Activated naive CD8-positive, alpha-beta T cell treated with anti-CD3 and anti-CD28 coated beads for 36 hours (primary cell): ENCODE measurements at regions not wholly inside any gene's neighbourhood (a gene's known extent, or its start where the extent isn't known, plus 50 kb on each side); places are given as distances from the start of the nearest gene placed in this dataset.

Source experiments
- DNase-seq: peaks from one replicate; pipeline ENCODE4 v3.0.0; 2021
- H3K27ac Mint-ChIP-seq: one replicate; pipeline ENCODE4 v1.8.0; 2022; ENCODE audit warnings: mild to moderate bottlenecking, moderate library complexity, mixed read lengths
- H3K27me3 Mint-ChIP-seq: one replicate; pipeline ENCODE4 v1.8.0; 2022; ENCODE audit warnings: mild to moderate bottlenecking, mixed read lengths
- H3K36me3 Mint-ChIP-seq: one replicate; pipeline ENCODE4 v1.8.0; 2021; ENCODE audit warnings: mild to moderate bottlenecking, mixed read lengths
- H3K4me1 Mint-ChIP-seq: one replicate; pipeline ENCODE4 v1.8.0; 2021; ENCODE audit warnings: mixed read lengths
- H3K4me3 Mint-ChIP-seq: one replicate; pipeline ENCODE4 v1.8.0; 2022; ENCODE audit warnings: mild to moderate bottlenecking, moderate library complexity, mixed read lengths
- H3K9me3 Mint-ChIP-seq: one replicate; pipeline ENCODE4 v1.8.0; 2022; ENCODE audit warnings: mixed read lengths

GRCh38 chr2:104025295-104025694, 828.6 kb upstream of the POU3F3 start:
- H3K27ac Mint-ChIP-seq = no peak overlapping the region
- no peaks in the 10 kb centered on the region for H3K36me3 Mint-ChIP-seq
- H3K4me1 Mint-ChIP-seq = no peaks in the 10 kb centered on the region
- H3K4me3 Mint-ChIP-seq = no peak overlapping the region
- no peak for DNase-seq
- H3K27me3 Mint-ChIP-seq = peaks cover 4% of the 10 kb centered on the region
- H3K9me3 Mint-ChIP-seq = no peaks in the 10 kb centered on the region

- Mint-ChIP-seq H3K4me1 (no peaks in the 10 kb centered on the region), H3K9me3 (no peaks in the 10 kb centered on the region), H3K27ac (no peak overlapping the region), H3K4me3 (no peak overlapping the region), H3K36me3 (no peaks in the 10 kb centered on the region), H3K27me3 (peaks cover 4% of the 10 kb centered on the region)
- DNase-seq = no peak
Measured at GRCh38 chr2:104026725-104027124, 827.2 kb upstream of the POU3F3 start.

GRCh38 chr2:104027321-104027720, 826.6 kb upstream of the POU3F3 start:
- no peak overlapping the region for H3K27ac Mint-ChIP-seq
- DNase-seq = no peak
- H3K36me3 Mint-ChIP-seq = no peaks in the 10 kb centered on the region
- no peaks in the 10 kb centered on the region for H3K4me1 Mint-ChIP-seq
- peaks cover 4% of the 10 kb centered on the region for H3K27me3 Mint-ChIP-seq
- H3K4me3 Mint-ChIP-seq = no peak overlapping the region
- no peaks in the 10 kb centered on the region for H3K9me3 Mint-ChIP-seq

GRCh38 chr2:104028061-104028460, 825.9 kb upstream of the POU3F3 start:
- Mint-ChIP-seq H3K9me3 (no peaks in the 10 kb centered on the region), H3K27me3 (peaks cover 4% of the 10 kb centered on the region), H3K4me3 (no peak overlapping the region), H3K27ac (no peak overlapping the region), H3K36me3 (no peaks in the 10 kb centered on the region), H3K4me1 (no peaks in the 10 kb centered on the region)
- DNase-seq = no peak

- Mint-ChIP-seq H3K36me3 (no peaks in the 10 kb centered on the region), H3K4me3 (no peak overlapping the region), H3K27ac (no peak overlapping the region), H3K27me3 (peaks cover 4% of the 10 kb centered on the region), H3K9me3 (peaks cover 1% of the 10 kb centered on the region), H3K4me1 (no peaks in the 10 kb centered on the region)
- no peak for DNase-seq
Measured at GRCh38 chr2:104033399-104033798, 820.5 kb upstream of the POU3F3 start.

- Mint-ChIP-seq H3K27ac (no peak overlapping the region), H3K36me3 (no peaks in the 10 kb centered on the region), H3K9me3 (peaks cover 1% of the 10 kb centered on the region), H3K27me3 (no peaks in the 10 kb centered on the region), H3K4me3 (no peak overlapping the region), H3K4me1 (no peaks in the 10 kb centered on the region)
- DNase-seq = no peak
Measured at GRCh38 chr2:104040771-104041170, 813.1 kb upstream of the POU3F3 start.

- no peaks in the 10 kb centered on the region for H3K4me1 Mint-ChIP-seq
- peaks cover 1% of the 10 kb centered on the region for H3K9me3 Mint-ChIP-seq
Measured at GRCh38 chr2:104041351-104041750, 812.6 kb upstream of the POU3F3 start.

GRCh38 chr2:104043864-104044263, 810.1 kb upstream of the POU3F3 start:
- H3K27me3 Mint-ChIP-seq = no peaks in the 10 kb centered on the region
- H3K4me3 Mint-ChIP-seq = no peak overlapping the region
- no peak overlapping the region for H3K27ac Mint-ChIP-seq
- no peaks in the 10 kb centered on the region for H3K36me3 Mint-ChIP-seq
- no peaks in the 10 kb centered on the region for H3K9me3 Mint-ChIP-seq
- H3K4me1 Mint-ChIP-seq = no peaks in the 10 kb centered on the region
- DNase-seq = no peak

More at GRCh38 chr2:104041351-104041750, 812.6 kb upstream of the POU3F3 start:
- Mint-ChIP-seq H3K27ac (no peak overlapping the region), H3K36me3 (no peaks in the 10 kb centered on the region), H3K27me3 (no peaks in the 10 kb centered on the region), H3K4me3 (no peak overlapping the region)
- DNase-seq = no peak

- H3K9me3 Mint-ChIP-seq = no peaks in the 10 kb centered on the region
- no peaks in the 10 kb centered on the region for H3K4me1 Mint-ChIP-seq
- no peak for DNase-seq
- no peaks in the 10 kb centered on the region for H3K27me3 Mint-ChIP-seq
- H3K4me3 Mint-ChIP-seq = no peak overlapping the region
- no peak overlapping the region for H3K27ac Mint-ChIP-seq
- H3K36me3 Mint-ChIP-seq = no peaks in the 10 kb centered on the region
Measured at GRCh38 chr2:104045071-104045470, 808.8 kb upstream of the POU3F3 start.

GRCh38 chr2:104046466-104046865, 807.4 kb upstream of the POU3F3 start:
- Mint-ChIP-seq H3K4me1 (no peaks in the 10 kb centered on the region), H3K27me3 (no peaks in the 10 kb centered on the region), H3K4me3 (no peak overlapping the region), H3K27ac (no peak overlapping the region), H3K36me3 (no peaks in the 10 kb centered on the region), H3K9me3 (no peaks in the 10 kb centered on the region)
- DNase-seq = no peak

GRCh38 chr2:104047516-104047915, 806.4 kb upstream of the POU3F3 start:
- no peak overlapping the region for H3K4me3 Mint-ChIP-seq
- DNase-seq = no peak
- H3K27me3 Mint-ChIP-seq = peaks cover 1% of the 10 kb centered on the region
- no peak overlapping the region for H3K27ac Mint-ChIP-seq
- no peaks in the 10 kb centered on the region for H3K36me3 Mint-ChIP-seq
- H3K9me3 Mint-ChIP-seq = no peaks in the 10 kb centered on the region
- H3K4me1 Mint-ChIP-seq = no peaks in the 10 kb centered on the region

- H3K27ac Mint-ChIP-seq = no peak overlapping the region
Measured at GRCh38 chr2:104049438-104049837, 804.5 kb upstream of the POU3F3 start.

GRCh38 chr2:104049981-104050380, 803.9 kb upstream of the POU3F3 start:
- no peak overlapping the region for H3K4me3 Mint-ChIP-seq
- H3K36me3 Mint-ChIP-seq = no peaks in the 10 kb centered on the region
- no peaks in the 10 kb centered on the region for H3K4me1 Mint-ChIP-seq
- no peaks in the 10 kb centered on the region for H3K9me3 Mint-ChIP-seq
- peaks cover 4% of the 10 kb centered on the region for H3K27me3 Mint-ChIP-seq
- no peak for DNase-seq
- no peak overlapping the region for H3K27ac Mint-ChIP-seq

More at GRCh38 chr2:104049438-104049837, 804.5 kb upstream of the POU3F3 start:
- peaks cover 4% of the 10 kb centered on the region for H3K27me3 Mint-ChIP-seq
- DNase-seq = no peak
- H3K36me3 Mint-ChIP-seq = no peaks in the 10 kb centered on the region
- H3K9me3 Mint-ChIP-seq = no peaks in the 10 kb centered on the region
- H3K4me3 Mint-ChIP-seq = no peak overlapping the region
- H3K4me1 Mint-ChIP-seq = no peaks in the 10 kb centered on the region

- no peak for DNase-seq
Measured at GRCh38 chr2:104050656-104051242, 803.2 kb upstream of the POU3F3 start.

GRCh38 chr2:104051766-104052165, 802.1 kb upstream of the POU3F3 start:
- H3K27ac Mint-ChIP-seq = no peak overlapping the region

More at GRCh38 chr2:104050656-104051242, 803.2 kb upstream of the POU3F3 start:
- no peaks in the 10 kb centered on the region for H3K36me3 Mint-ChIP-seq
- H3K4me3 Mint-ChIP-seq = no peak overlapping the region
- no peaks in the 10 kb centered on the region for H3K4me1 Mint-ChIP-seq
- H3K27ac Mint-ChIP-seq = no peak overlapping the region
- peaks cover 4% of the 10 kb centered on the region for H3K27me3 Mint-ChIP-seq
- peaks cover 1% of the 10 kb centered on the region for H3K9me3 Mint-ChIP-seq

GRCh38 chr2:104052356-104052755, 801.6 kb upstream of the POU3F3 start:
- Mint-ChIP-seq H3K36me3 (no peaks in the 10 kb centered on the region), H3K27me3 (peaks cover 4% of the 10 kb centered on the region), H3K4me1 (no peaks in the 10 kb centered on the region), H3K9me3 (peaks cover 1% of the 10 kb centered on the region), H3K27ac (no peak overlapping the region), H3K4me3 (no peak overlapping the region)
- DNase-seq = no peak

More at GRCh38 chr2:104051766-104052165, 802.1 kb upstream of the POU3F3 start:
- Mint-ChIP-seq H3K4me3 (no peak overlapping the region), H3K9me3 (peaks cover 1% of the 10 kb centered on the region), H3K27me3 (peaks cover 4% of the 10 kb centered on the region), H3K36me3 (no peaks in the 10 kb centered on the region), H3K4me1 (no peaks in the 10 kb centered on the region)
- no peak for DNase-seq
